ENCODE measurements at regions not wholly inside any gene's neighbourhood (a gene's known extent, or its start where the extent isn't known, plus 50 kb on each side); places are given as distances from the start of the nearest gene placed in this dataset.
"Not testable (repeated sequence)": the region's sequence is repeated elsewhere in the genome, so short reads cannot be mapped to it uniquely, and the experiment has no call there.

DNA sequence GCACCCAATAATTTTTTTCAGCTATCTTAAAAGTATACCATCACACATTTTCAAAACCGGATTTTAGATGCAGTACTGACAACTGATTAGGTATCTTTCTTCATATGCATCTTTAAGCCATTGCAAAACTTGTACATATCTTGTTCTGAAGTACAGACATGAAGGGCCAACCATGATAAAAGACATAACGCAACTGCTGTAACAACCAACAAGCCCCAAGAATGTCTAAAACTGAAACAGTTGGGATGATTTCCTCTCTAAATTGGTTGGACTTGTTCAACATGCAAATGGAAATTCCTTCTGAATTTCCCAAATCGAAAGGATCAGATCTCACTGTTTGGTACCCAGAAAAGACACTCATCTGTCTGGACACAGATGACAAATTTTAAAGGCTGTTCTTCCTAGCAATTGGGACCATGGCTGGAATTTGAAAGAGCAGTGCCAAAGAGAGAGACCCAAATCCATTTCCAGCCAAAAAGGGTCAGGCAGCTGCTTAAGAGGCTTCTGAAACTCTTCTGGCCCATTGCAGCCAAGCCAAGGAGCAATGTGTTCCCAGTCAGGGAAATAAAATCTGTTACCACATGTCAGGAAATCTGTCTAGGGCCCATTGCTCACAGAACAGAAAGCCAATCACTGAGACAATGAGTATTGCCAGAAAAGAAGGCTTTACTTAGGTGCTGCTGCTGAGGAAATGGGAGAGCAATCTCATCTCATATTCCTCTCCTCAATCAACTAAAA lies 1122.4 kb upstream of the USP15 start:
- no peak for DNase-seq

DNA sequence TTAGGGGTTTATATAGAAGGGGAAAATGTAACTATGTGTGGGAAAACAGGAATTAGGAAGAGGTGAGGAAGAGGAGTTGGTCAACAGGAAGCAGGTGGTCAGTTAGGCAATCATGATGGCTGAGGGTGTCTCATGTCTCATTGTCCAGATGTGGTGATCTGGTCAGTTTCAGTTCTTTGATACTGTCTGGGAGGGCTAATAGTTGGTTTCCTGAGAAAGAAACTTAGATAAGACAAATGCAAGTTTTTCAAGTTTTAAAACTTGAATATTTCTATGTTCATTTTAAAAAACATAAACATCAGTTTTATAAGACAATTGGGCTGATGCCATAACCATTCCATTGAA lies 1121.8 kb upstream of the USP15 start:
- no peak for DNase-seq

DNA sequence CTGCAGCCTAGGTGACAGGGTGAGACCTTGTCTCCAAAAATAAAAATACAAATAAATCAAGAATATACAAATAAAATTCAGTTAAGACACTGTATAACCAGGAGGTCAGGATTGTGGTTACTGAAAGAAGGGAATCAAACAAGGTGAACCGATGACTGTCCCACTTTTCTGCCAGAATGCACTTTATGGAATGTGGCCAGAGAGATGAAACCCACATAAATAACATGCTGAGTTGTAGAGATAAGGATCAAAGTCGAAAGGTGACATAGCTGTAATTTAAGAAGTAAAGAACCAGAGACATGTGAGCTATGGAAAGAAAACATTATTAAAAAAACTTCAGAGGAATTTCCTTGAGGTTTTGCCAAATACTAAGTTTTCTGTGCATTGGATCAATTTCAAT lies 1098.2 kb upstream of the USP15 start:
- no peak for DNase-seq

DNA sequence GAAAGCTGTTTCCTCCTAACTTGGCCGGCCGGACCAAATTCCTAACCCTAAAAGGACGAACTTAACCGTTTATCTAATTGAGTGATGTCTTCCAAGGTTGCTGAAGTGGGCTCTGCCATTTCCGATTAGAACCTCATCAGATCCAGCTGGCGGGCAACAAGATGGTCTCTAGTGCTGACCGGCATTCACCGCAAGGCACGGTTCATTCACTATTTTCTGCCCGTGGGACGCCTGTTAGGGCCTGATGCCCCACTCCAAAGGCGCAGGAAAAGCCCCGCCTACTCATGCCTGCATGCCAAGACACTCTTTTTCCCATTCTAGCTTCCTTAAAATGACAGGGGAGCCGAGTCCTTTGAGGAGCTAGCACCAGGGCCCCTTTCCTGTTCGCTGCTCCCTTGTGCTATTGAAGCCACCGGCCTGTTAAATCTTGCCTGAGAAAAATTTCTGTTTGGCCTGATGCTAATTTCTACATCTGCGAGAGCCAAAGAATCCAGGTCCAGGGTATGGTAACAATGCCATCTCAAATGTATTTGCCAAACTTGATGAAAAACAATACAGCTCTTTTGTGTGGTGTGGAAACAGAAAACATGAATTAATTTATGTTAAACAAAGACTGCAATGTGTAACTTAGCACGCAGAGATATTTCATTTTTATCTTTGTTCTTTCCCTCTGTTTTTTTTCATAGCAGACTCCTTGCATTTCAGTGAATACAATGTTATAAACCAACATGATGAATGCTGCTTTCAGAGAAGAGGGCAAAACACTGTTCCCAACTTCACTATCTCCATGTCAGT lies 1071.2 kb upstream of the USP15 start:
- no peak for DNase-seq

DNA sequence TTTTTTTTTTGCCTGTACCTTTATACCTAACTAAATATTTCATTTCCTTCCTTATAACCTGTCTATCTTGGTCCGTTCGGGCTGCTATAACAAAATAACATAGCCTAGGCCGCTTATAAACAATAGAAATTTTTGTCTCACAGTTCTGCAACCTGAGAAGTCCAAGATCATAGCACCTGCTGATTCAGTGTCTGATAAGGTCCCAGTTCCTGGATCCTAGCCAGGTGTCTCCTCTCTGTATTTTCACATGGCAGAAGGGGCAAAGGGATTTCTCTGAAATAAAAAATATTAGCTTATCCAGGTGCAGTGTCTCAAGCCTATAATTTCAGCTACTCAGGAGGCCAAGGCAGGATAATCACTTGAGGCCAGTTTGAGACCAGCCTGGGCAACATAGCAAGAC lies 1046.6 kb upstream of the USP15 start:
- DNase-seq: no peak

DNA sequence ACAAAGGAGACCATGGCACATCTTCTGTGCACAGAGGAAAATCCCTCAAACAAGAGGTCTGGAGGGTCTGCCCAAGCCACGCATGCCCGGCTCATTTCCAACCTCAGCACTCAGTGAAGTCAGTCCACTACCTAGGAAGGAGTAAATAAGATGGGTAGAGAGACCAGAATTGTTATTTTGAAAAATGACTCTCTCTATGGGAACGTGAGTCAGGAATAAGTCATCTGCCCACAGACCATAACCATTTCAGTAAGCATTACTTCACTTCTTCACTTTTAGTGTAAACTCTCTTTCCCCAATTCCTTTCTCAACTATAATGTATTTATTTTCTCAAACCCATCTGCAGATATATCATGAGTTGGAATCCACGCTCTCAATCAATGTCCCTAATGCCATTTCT lies 1039.9 kb upstream of the USP15 start:
- DNase-seq: no peak

DNA sequence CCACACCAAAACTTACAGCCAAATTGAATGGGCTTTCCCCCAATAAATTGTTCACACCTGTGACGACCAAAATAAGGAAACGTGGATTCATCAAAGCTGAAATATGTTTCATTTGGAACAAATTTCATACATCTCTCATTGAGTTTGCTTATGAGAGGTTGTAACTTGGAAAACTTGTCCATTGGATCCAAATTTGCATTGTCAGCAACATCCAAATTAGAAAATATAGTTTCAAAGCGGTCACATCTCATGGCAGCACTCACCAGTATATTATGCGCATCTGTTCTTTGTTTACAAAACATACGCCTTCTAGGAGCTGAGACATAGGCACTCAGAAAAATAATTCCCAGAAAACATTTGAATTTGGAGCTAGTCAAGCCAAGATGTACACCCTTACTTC lies 1028.2 kb upstream of the USP15 start:
- DNase-seq: no peak

DNA sequence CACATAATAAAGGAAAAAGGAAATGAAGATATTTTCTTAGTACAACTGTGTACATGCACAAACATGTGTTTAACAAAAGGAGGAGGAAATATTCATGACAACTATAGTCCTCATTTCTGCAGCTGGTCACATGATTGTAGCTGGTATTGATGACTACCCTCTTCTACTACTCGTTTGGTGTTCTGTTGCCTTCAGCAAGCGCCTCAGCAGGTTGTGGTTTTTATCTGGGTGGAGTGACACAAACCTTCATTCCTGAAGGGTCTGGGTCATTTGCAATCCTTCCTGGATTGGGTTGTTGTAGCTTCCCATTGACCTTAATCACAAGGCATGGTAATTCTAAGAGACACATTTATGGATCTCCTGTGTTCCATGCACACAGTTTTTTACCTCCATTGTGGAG lies 1009.9 kb upstream of the USP15 start:
- DNase-seq: no peak

DNA sequence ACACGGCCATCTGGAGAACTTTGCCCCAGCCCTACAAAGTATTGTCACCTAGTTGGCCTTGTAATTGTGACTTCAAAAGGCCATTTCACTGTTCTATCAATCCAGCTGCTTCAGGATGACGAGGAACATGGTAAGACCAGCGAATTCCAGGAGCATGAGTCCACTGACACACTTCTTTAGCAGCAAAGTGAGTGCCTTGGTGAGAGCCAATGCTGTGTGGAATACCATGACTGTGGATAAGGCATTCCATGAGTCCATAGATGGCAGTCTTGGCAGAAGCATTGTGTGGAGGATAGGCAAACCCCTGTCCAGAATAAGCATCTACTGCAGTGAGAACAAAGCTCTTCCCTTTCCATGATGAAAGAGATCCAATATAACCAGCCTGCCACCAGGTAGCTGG lies 1009.1 kb upstream of the USP15 start:
- DNase-seq: no peak

DNA sequence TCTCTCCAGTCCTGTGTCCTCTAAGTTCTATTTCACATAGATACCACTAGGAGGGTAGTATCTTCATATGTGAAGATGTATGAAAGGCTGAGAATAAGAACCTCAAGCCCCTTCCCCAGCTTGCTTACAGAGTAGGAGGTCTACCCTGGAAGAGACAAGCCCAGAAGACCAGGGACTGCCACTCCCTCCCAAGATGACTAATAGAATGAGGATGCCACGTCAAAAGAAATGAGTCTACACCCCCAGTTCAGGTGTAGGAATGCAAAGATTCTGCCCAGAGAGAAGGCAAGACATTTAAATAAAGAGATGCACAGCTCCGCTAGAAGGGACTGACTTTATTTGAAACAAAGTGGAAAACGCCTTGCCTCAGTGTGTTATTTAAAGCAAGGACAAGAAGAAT lies 1006.0 kb upstream of the USP15 start:
- no peak for DNase-seq

DNA sequence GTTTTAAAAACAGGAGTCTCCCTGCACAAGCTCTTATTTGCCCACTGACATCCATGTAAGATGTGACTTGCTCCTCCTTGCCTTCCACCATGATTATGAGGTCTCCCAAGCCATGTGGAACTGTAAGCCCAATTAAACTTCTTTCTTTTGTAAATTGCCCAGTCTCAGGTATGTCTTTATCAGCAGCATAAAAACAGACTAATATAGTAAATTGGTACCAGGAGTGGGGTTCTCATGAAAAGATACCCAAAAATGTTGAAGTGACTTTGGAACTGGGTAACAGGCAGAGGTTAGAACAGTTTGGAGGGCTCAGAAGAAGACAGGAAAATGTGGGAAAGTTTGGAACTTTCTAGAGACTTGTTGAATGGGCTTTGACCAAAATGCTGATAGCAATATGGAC lies 995.9 kb upstream of the USP15 start:
- DNase-seq: not testable (repeated sequence)

DNA sequence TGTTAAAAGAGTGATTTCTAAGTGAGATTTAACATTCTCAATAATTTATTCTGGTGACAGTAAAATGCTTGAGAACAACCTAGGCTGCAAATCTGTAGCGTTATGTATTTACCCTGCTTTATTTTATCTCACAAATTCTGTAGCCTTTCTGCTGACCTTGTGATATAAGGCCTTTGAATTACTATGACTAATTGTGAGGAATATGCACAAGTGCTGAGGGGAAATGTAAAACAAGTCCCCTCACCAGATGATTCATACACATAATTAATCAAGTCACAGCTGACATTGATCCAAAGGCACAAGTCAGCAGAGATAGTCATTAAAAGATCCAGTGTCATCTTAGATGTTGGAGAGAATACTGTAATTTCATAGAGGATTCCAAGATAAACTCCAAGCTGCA lies 992.7 kb upstream of the USP15 start:
- no peak for DNase-seq

DNA sequence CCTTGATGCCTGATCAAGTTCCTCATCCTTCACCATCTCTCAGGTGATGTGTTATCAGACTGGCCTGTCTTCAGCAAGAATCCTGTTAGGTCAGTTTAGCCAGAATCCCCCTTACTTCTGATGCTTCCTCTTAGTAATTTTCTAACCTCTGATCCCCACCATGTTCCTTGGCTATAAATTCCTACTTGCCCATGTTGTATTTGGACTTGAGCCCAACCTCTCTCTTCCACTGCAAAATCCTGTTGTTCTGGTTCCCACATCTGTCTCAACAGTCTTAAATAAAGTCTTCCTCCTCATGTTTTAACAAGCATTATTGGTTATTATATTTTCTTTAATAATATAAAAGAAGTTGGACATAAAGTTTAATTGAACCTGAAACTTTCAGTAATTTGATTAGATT lies 987.8 kb upstream of the USP15 start:
- no peak for DNase-seq

DNA sequence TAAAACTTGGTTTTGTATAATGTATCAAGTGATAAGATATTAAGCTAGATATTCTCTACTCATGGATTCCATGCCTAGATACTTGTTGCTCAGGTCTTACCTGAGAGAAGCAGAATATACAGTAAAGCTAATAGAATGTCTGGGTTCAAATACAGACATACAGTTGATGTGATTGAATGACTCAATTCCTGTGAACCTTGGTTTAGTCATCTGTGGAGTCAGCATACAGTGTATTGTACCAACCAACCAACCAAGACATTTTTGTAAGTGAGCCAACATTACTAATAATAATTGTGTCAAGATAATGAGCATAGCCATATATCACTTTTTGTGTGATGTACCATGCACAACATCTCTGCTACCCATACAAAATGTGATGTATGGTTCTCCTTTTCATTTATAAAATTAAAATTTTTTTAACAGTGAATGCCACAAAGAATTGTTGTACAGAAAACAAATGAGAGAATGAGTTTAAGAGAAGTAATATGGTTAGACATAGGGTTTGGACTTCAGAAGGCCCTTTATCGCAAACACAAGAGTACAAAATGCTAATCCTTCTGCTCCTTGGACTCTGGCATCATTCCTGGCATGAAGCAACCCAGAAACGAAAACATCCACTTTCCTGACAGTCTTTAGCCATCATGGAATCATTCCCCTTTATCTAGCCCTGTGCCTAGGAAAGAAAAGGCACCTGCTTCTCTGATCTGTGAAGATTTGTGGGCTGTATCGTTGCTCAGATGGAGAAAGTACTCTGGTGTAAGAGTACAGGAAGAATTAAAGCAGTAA lies 977.2 kb upstream of the USP15 start:
- DNase-seq: no peak

DNA sequence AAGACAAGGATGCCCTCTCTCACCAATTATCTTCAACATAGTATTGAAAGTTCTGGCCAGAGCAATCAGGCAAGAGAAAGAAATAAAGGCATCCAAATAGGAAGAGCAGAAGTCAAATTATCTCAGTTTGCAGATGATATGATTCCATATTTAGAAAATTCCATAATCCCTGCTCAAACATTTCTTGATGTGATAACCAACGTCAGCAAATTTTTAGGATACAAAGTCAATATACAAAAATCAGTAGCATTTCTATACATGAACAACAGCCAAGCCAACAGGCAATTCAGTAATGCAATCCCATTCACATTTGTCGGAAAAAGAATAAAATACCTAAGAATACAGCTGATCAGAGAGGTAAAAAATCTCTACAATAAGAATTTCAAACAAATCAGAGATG lies 969.7 kb upstream of the USP15 start:
- no peak for DNase-seq

DNA sequence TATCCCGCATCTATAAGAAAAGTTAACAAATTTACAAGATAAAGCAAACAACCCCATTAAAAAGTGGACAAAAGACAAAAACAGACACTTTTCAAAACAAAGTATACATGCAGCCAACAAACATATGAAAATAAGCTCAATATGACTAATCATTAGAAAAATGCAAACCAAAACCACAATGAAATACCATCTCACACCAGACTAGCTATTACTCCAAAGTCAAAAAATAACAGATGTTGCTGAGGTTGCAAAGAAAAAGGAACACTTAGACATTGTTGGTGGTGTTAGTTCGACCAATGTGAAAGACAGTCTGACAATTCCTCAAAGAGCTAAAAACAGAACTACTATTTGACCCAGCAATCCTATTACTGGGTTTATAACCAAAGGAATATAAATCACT lies 968.6 kb upstream of the USP15 start:
- DNase-seq: no peak

DNA sequence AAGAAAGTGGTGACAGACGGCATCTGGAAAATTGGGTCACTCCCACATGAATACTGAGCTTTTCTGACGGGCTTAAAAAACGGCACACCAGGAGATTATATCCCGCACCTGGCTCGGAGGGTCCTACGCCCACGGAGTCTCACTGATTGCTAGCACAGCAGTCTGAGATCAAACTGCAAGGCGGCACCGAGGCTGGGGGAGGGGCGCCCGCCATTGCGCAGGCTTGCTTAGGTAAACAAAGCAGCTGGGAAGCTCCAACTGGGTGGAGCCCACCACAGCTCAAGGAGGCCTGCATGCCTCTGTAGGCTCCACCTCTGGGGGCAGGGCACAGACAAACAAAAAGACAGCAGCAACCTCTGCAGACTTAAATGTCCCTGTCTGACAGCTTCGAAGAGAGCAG lies 966.2 kb upstream of the USP15 start:
- DNase-seq: not testable (repeated sequence)

DNA sequence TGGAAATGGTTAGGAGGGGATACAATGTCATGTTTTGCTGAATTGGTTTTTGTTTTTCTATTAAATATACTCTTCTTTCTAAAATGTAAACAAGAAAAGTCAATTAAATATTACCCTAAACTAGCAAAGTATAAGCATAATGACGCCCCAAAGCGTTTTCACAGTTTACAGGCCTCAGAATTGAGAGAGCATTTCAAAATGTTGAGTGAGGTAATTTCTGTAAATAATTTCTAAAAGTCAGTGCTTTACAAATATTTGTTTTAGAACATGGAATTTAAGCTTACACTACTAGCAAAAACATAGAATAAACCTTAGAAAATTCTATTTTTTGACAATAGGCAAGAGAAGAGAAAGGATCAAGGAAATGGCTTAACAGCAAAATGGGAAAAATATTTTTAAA lies 958.4 kb upstream of the USP15 start:
- no peak for DNase-seq

DNA sequence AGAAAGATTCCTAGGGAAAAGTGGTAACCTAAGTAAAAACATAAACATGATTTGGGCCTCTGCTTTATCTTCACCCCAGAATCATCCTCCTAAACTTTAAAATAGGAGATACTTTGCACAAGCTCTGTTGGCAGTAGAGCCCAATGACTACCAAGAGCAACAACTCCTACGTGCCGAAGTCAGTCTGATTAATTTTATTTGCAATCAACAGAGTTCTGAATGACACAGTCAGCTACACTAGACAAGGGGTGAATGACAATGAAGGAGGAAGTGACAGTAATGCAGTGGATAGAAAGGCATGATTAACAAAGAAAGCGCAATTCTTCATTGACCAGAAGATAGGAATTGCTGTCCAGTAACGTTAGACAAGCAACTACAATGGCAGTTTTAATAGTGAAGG lies 957.9 kb upstream of the USP15 start:
- no peak for DNase-seq

DNA sequence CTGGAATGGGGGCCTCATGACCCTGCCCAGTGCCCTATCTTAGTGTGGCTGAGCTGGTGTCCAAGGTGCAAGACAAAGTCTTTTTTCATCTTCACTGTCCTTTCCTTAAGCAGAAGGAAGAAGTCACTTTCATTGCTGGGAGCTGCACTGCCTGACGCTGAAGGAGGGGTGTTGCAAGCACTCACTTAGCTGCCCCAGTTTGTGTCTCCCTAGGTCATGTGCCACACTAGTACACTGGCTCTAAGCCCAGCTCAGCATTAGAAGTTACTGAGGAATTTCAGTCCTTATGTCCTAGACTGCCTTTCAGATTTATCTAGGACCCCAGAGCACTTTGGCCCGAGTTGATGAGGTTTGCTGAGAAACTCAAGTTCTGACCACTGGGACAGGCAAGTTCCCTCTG lies 952.0 kb upstream of the USP15 start:
- no peak for DNase-seq

DNA sequence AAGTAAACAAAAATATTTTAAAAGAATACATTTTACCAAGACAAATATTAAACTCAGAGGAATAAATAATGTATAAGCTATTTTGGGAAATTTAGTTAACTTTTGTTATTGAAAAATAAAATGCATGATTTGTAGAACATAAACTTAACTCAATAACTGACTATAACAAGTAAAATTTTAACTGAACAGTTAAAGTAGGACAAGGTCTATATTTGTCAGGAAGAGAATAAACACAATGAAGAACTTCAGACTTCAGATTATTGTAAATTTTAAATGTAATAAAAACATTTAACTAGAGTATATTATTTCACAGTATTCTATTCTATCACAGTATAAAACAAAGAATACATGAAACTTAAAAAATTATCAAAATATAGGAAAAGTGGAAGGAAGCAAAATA lies 948.8 kb upstream of the USP15 start:
- DNase-seq: no peak

DNA sequence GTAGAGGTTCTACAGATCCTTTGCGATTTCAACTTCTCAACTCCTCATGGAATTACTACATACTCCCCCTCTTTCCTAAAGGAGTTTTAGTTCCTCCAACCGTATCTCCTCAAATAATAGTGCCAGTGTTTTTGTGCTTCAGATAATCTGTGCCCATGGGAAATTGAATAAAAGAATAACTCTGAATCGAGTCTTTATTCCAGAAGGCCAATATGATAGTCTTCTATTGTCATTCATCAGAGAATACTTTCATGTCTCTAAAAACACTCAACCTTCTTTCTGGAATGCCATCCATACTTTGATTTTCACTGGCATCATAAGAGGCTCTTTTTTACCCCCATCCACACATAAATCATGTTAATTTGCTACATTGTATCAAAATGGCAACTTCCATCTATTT lies 911.3 kb upstream of the USP15 start:
- DNase-seq: no peak

DNA sequence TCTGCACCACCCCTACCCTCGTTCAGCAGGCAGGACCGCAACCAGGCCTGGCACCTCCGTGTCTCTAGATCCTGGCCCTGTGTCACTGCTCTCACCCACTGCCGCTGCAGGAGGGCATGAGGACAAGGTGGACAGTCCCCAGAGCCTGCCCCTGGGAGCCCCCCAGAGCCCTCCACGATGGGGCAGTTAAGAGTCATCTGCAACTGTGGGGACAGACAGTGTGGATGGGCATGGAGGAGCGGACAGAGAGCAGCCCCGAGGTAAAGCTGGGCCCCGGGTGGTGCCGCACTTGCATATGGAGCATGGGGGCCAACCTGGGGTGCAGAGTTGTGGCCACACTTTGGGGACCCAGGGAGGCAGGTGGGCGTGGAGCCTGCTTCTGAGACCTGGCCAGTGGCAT lies 905.1 kb upstream of the USP15 start:
- no peak for DNase-seq

DNA sequence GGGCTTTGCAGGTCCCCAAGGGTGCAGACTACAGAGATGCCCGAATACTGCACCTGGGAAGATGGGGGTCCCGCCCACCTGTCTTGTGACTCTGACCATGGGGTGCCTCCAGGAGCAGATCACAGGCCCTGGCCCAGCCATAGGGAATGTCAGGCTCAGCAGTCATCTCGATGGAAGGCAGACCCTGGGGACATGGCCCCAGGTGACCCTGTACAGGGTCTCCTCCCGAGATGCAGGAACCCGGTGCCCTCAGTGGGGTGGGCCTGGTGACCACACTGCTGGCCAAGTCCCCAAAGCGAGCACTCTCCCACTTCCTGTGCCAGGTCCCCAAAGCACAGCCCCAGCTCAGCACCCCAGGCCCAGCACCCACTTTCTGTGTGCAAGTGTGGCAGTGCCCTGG lies 903.7 kb upstream of the USP15 start:
- no peak for DNase-seq
